T-helper 17 cell (primary cell): ENCODE measurements at regions not wholly inside any gene's neighbourhood (a gene's known extent, or its start where the extent isn't known, plus 50 kb on each side); places are given as distances from the start of the nearest gene placed in this dataset.

Experiments used
- ATAC-seq: fragments of 150-1000 bp; cut with Tn5 transposase; 2 replicates; pipeline ENCODE4 v1.10.0; 2021; ENCODE audit warnings: mild to moderate bottlenecking, moderate library complexity
- DNase-seq, 3 donors: peaks; one replicate each; pipeline versions ENCODE4 v3.0.0 to v3.0.0-alpha.2; 2020 to 2021
- H3K9me3 ChIP-seq: one replicate; pipeline ENCODE4 v1.7.0; 2013; ENCODE audit warnings: low read length, mild to moderate bottlenecking; ENCODE audit not compliant: control insufficient read depth, poor library complexity, severe bottlenecking
- H3K27ac Mint-ChIP-seq: one replicate; pipeline ENCODE4 v1.8.0; 2022; ENCODE audit warnings: mild to moderate bottlenecking, moderate library complexity, mixed read lengths
- H3K27me3 Mint-ChIP-seq: one replicate; pipeline ENCODE4 v1.8.0; 2022; ENCODE audit warnings: mixed read lengths
- H3K36me3 Mint-ChIP-seq: one replicate; pipeline ENCODE4 v1.8.0; 2022; ENCODE audit warnings: low read depth, mixed read lengths
- H3K4me1 Mint-ChIP-seq: one replicate; pipeline ENCODE4 v1.8.0; 2022; ENCODE audit warnings: mild to moderate bottlenecking, mixed read lengths
- H3K4me3 Mint-ChIP-seq: one replicate; pipeline ENCODE4 v1.8.0; 2022; ENCODE audit warnings: mild to moderate bottlenecking, moderate library complexity, mixed read lengths

- H3K27ac Mint-ChIP-seq = no peak overlapping the region
Measured at GRCh38 chr11:80856066-80856465, 1415.2 kb upstream of the TENM4 start.

DNA sequence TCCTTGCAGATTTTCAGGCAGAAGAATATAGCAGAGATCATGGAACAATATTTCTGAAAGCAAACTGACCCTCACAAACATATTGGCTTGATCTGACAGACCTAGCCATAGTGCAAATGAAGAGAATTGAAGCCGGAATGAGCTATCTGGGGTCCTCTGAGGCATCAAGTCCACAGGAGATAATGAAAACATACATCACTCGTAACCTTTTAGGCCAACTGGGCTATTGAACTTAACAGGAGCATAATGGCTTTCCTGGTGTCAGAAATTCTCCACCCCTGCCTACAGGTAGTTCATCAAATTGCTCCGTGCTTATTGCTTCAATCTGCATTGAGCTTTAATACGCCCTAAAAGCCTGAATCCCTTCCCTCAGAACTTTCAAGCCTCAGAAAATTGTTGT is 1414.6 kb upstream of the TENM4 start:
- Mint-ChIP-seq H3K36me3 (no peaks in the 10 kb centered on the region), H3K27ac (no peak overlapping the region), H3K27me3 (no peaks in the 10 kb centered on the region), H3K4me1 (no peaks in the 10 kb centered on the region), H3K4me3 (no peak overlapping the region)
- H3K9me3 ChIP-seq = no peaks in the 10 kb centered on the region
- ATAC-seq (no peak), DNase-seq (no peak)

More at GRCh38 chr11:80856066-80856465, 1415.2 kb upstream of the TENM4 start:
- Mint-ChIP-seq H3K4me1 (no peaks in the 10 kb centered on the region), H3K27me3 (no peaks in the 10 kb centered on the region), H3K4me3 (no peak overlapping the region), H3K36me3 (no peaks in the 10 kb centered on the region)
- DNase-seq = no peak
- H3K9me3 ChIP-seq = no peaks in the 10 kb centered on the region
- ATAC-seq = no peak

- no peak for ATAC-seq
- H3K27me3 Mint-ChIP-seq = no peaks in the 10 kb centered on the region
- no peaks in the 10 kb centered on the region for H3K4me1 Mint-ChIP-seq
- no peaks in the 10 kb centered on the region for H3K36me3 Mint-ChIP-seq
- DNase-seq = no peak
- H3K4me3 Mint-ChIP-seq = no peak overlapping the region
- no peaks in the 10 kb centered on the region for H3K9me3 ChIP-seq
- H3K27ac Mint-ChIP-seq = no peak overlapping the region
Measured at GRCh38 chr11:80849253-80849652, 1408.4 kb upstream of the TENM4 start.

DNA sequence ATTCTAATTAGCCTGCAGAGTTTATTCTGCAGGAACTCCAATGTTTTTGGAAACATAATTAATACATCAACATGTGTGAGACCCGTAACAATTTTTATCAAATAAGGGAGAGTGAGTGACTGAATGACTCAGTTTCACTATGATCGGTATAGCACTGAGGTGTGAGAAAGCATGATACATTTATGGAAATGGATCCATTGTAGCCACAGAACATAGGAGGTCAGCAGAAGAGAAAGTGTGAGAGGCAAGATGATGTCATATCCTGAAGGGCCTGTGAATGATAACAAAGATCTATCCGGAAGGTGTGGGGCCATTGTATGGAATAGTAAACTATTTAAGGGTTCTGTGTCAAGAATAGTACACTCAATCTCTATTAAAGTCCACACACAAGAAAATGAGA is 1406.1 kb upstream of the TENM4 start:
- ATAC-seq (no peak), DNase-seq (no peak)
- Mint-ChIP-seq H3K27me3 (no peaks in the 10 kb centered on the region), H3K4me3 (no peak overlapping the region), H3K27ac (no peak overlapping the region), H3K36me3 (no peaks in the 10 kb centered on the region), H3K4me1 (no peaks in the 10 kb centered on the region)
- H3K9me3 ChIP-seq = no peaks in the 10 kb centered on the region

- H3K9me3 ChIP-seq = no peaks in the 10 kb centered on the region
- Mint-ChIP-seq H3K36me3 (no peaks in the 10 kb centered on the region), H3K27me3 (no peaks in the 10 kb centered on the region), H3K4me3 (no peak overlapping the region), H3K4me1 (no peaks in the 10 kb centered on the region), H3K27ac (no peak overlapping the region)
- ATAC-seq = no peak
- no peak for DNase-seq
Measured at GRCh38 chr11:80846442-80846841, 1405.6 kb upstream of the TENM4 start.

GRCh38 chr11:80844110-80844819 is 1403.4 kb upstream of the TENM4 start:
- Mint-ChIP-seq H3K36me3 (no peaks in the 10 kb centered on the region), H3K4me3 (no peak overlapping the region), H3K27me3 (no peaks in the 10 kb centered on the region), H3K27ac (no peak overlapping the region), H3K4me1 (no peaks in the 10 kb centered on the region)
- no peaks in the 10 kb centered on the region for H3K9me3 ChIP-seq
- DNase-seq = no peak
- ATAC-seq = no peak

- H3K27me3 Mint-ChIP-seq = no peaks in the 10 kb centered on the region
- no peak overlapping the region for H3K27ac Mint-ChIP-seq
- no peaks in the 10 kb centered on the region for H3K4me1 Mint-ChIP-seq
- no peaks in the 10 kb centered on the region for H3K9me3 ChIP-seq
- no peaks in the 10 kb centered on the region for H3K36me3 Mint-ChIP-seq
- no peak overlapping the region for H3K4me3 Mint-ChIP-seq
- ATAC-seq = no peak
- no peak for DNase-seq
Measured at GRCh38 chr11:80843266-80843974, 1402.6 kb upstream of the TENM4 start.

DNA sequence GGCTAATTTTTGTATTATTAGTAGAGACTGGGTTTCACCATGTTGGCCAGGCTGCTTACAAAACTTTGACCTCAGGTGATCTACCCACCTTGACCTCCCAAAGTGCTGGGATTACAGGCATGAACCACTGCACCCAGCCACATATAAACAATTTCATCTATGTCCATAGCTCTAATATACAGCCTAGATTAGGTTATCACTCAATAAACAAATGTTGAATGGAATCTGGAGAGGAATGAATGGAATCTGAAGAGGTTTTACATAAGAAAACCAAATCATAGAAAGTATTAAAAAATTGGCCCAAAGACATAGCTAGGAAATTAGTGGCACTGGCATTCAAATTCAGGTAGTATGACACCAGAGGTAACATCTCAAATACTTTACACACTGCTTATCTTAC is 1401.4 kb upstream of the TENM4 start:
- H3K9me3 ChIP-seq = no peaks in the 10 kb centered on the region
- Mint-ChIP-seq H3K4me1 (no peaks in the 10 kb centered on the region), H3K36me3 (no peaks in the 10 kb centered on the region), H3K4me3 (no peak overlapping the region), H3K27ac (no peak overlapping the region), H3K27me3 (no peaks in the 10 kb centered on the region)
- no peak for DNase-seq
- ATAC-seq = no peak

DNA sequence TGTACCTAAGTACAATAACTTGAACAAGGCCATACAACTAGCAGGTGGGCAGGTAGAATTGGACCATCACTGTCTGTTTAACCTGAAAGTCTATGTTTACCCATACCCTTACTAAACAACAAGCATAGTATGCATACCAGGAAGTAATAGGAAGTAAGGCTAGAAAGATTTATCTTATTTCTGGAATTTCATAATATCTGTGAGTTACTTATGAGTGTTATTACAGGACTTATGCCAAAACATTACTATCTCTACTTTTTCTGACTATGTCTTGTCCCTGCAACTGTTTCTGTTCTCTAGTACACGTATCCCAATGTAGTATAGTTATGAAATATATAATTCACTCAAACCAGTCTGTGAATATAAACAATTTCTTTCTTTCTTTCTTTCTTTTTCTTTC is 1400.8 kb upstream of the TENM4 start:
- DNase-seq = no peak
- Mint-ChIP-seq H3K27me3 (no peaks in the 10 kb centered on the region), H3K4me3 (no peak overlapping the region), H3K36me3 (no peaks in the 10 kb centered on the region), H3K27ac (no peak overlapping the region), H3K4me1 (no peaks in the 10 kb centered on the region)
- ATAC-seq = no peak
- no peaks in the 10 kb centered on the region for H3K9me3 ChIP-seq

DNA sequence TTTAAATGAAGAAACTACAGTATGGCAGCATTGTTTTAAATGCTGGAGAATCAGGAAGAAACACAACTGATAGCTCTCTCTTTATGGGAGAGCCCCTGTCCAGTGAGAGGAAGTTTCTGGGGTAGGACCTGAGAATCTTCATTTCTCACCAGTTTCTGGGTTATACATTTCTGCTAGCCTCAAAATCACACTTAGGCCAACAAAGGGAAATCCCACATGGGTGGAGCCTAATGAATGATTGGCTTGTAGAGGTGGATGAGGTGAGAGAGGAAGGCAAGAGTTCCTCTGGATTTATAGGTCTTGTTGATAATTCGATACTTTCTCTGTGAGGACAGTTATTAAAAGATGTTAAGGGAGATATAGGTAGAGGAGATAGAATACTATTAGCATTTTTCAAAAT is 1397.3 kb upstream of the TENM4 start:
- H3K9me3 ChIP-seq = no peaks in the 10 kb centered on the region
- Mint-ChIP-seq H3K27me3 (no peaks in the 10 kb centered on the region), H3K27ac (no peak overlapping the region), H3K36me3 (no peaks in the 10 kb centered on the region), H3K4me3 (no peak overlapping the region), H3K4me1 (no peaks in the 10 kb centered on the region)
- DNase-seq (no peak), ATAC-seq (no peak)

- no peak for ATAC-seq
- H3K4me1 Mint-ChIP-seq = no peaks in the 10 kb centered on the region
- DNase-seq = no peak
- H3K4me3 Mint-ChIP-seq = no peak overlapping the region
- peaks cover 3% of the 10 kb centered on the region for H3K9me3 ChIP-seq
- H3K27ac Mint-ChIP-seq = no peak overlapping the region
- no peaks in the 10 kb centered on the region for H3K27me3 Mint-ChIP-seq
- no peaks in the 10 kb centered on the region for H3K36me3 Mint-ChIP-seq
Measured at GRCh38 chr11:80837051-80837450, 1396.2 kb upstream of the TENM4 start.

DNA sequence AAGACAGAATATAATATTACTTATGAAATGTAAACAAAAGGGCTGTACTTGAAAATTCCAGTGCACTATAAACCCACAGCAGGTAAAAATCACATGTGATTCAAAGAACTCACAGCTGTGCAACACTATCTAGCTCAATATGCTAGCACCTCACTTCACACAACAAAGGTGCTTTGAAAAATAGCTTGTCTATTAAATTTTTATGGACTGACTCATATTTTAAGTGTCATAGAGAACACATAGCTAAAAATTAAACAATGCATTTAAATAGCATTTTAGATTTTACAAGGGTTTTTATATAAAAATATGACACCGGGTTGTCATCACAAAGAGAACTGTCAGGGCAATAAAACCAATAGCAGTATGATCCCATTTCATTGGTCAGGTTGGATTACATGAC is 1390.5 kb upstream of the TENM4 start:
- Mint-ChIP-seq H3K4me3 (no peak overlapping the region), H3K27me3 (no peaks in the 10 kb centered on the region), H3K27ac (no peak overlapping the region), H3K4me1 (no peaks in the 10 kb centered on the region), H3K36me3 (no peaks in the 10 kb centered on the region)
- ATAC-seq (no peak), DNase-seq (no peak)
- H3K9me3 ChIP-seq = peaks cover 3% of the 10 kb centered on the region

GRCh38 chr11:80827781-80828180 is 1387.0 kb upstream of the TENM4 start:
- H3K9me3 ChIP-seq = peaks cover 3% of the 10 kb centered on the region
- Mint-ChIP-seq H3K36me3 (no peaks in the 10 kb centered on the region), H3K27ac (no peak overlapping the region), H3K4me1 (no peaks in the 10 kb centered on the region), H3K27me3 (no peaks in the 10 kb centered on the region), H3K4me3 (no peak overlapping the region)
- DNase-seq (no peak), ATAC-seq (no peak)

- DNase-seq = no peak
- Mint-ChIP-seq H3K4me1 (no peaks in the 10 kb centered on the region), H3K36me3 (no peaks in the 10 kb centered on the region), H3K27ac (no peak overlapping the region), H3K27me3 (no peaks in the 10 kb centered on the region), H3K4me3 (no peak overlapping the region)
- ATAC-seq = no peak
- H3K9me3 ChIP-seq = no peaks in the 10 kb centered on the region
Measured at GRCh38 chr11:80826808-80827207, 1386.0 kb upstream of the TENM4 start.
